Activated naive CD4-positive, alpha-beta T cell treated with anti-CD3 and anti-CD28 coated beads, Interleukin-2, amount 50 U/mL, for 72 hours (primary cell): ENCODE measurements at regions not wholly inside any gene's neighbourhood (a gene's known extent, or its start where the extent isn't known, plus 50 kb on each side); places are given as distances from the start of the nearest gene placed in this dataset.
"Not testable (repeated sequence)": the region's sequence is repeated elsewhere in the genome, so short reads cannot be mapped to it uniquely, and the experiment has no call there.

Source experiments
- ATAC-seq, 2 donors: fragments of 150-1000 bp; cut with Tn5 transposase; 2 replicates each; pipeline ENCODE4 v1.10.0; 2021; ENCODE audit warnings: mild to moderate bottlenecking in 2 of 2, moderate library complexity in 2 of 2
- DNase-seq, 2 donors: peaks; one replicate each; pipeline ENCODE4 v3.0.0; 2021 to 2022; ENCODE audit warnings: low spot score in 2 of 2
- H3K27ac Mint-ChIP-seq, 2 donors: one replicate each; pipeline ENCODE4 v1.8.0; 2022; ENCODE audit warnings: mild to moderate bottlenecking in 2 of 2, mixed read lengths in 2 of 2
- H3K36me3 Mint-ChIP-seq, 2 donors: one replicate each; pipeline ENCODE4 v1.8.0; 2022; ENCODE audit warnings: mixed read lengths in 2 of 2
- H3K9me3 Mint-ChIP-seq, 2 donors: one replicate each; pipeline ENCODE4 v1.8.0; 2022; ENCODE audit warnings: mixed read lengths in 2 of 2

DNA sequence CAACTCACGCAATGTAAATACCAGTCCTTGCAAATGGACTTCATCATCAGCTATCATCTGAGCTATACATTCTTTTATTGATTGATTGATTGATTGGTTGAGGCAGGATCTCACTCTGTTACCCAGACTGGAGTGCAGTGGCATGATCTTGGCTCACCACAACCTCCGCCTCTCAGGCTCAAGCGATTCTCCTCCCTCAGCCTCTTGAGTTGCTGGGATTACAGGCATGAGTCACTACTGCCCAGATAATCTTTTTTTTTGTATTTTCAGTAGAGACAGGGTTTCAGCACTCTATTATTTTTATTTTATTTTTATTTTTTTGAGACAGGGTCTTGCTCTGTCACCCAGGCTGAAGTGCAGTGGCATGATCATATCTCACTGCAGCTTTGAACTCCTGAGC lies 369.5 kb downstream of the MAT2B start:
- not testable (repeated sequence) for DNase-seq, H3K27ac Mint-ChIP-seq, H3K36me3 Mint-ChIP-seq, ATAC-seq
- H3K9me3 Mint-ChIP-seq: peaks cover 7 to 12% of the 10 kb centered on the region in 2 donors

- ATAC-seq (no peak), DNase-seq (no peak)
- Mint-ChIP-seq H3K36me3 (no peaks in the 10 kb centered on the region), H3K9me3 (peaks cover 7 to 12% of the 10 kb centered on the region in 2 donors), H3K27ac (no peak overlapping the region)
These were observed 372.4 kb downstream of the MAT2B start for GRCh38 chr5:163877865-163878264.

- peaks cover 7 to 12% of the 10 kb centered on the region in 2 donors for H3K9me3 Mint-ChIP-seq
- DNase-seq (no peak), ATAC-seq (no peak)
- no peak overlapping the region for H3K27ac Mint-ChIP-seq
- H3K36me3 Mint-ChIP-seq: no peaks in the 10 kb centered on the region
These were observed 373.1 kb downstream of the MAT2B start for GRCh38 chr5:163878490-163878889.

GRCh38 chr5:163880302-163880701 lies 374.9 kb downstream of the MAT2B start:
- no peaks in the 10 kb centered on the region for H3K36me3 Mint-ChIP-seq
- peaks cover 11 to 15% of the 10 kb centered on the region in 2 donors for H3K9me3 Mint-ChIP-seq
- ATAC-seq (no peak), DNase-seq (no peak)
- no peak overlapping the region for H3K27ac Mint-ChIP-seq

GRCh38 chr5:163885117-163885516 lies 379.7 kb downstream of the MAT2B start:
- Mint-ChIP-seq H3K9me3 (peaks cover 12 to 15% of the 10 kb centered on the region in 2 donors), H3K27ac (no peak overlapping the region), H3K36me3 (no peaks in the 10 kb centered on the region)
- DNase-seq: no peak
- ATAC-seq: no peak

DNA sequence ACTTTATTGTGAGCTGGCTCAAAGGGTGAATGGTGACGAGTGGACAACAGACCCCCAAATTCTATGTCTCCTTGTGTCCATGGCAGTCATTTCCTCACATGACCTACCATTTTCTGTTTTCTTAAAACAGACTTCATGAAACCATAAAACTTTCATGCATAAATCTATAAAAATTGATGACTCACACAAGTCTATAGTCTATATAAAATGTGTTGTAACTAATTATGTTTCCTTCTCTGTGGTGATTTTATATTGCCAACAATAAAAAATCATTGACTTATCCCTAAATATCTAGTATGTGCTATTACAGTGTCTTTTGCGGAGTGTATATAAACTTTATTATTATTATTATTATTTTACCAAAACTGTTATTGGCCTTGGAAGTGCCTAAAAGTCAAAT lies 382.4 kb downstream of the MAT2B start:
- H3K27ac Mint-ChIP-seq: no peak overlapping the region
- no peaks in the 10 kb centered on the region for H3K36me3 Mint-ChIP-seq
- no peak for ATAC-seq

DNA sequence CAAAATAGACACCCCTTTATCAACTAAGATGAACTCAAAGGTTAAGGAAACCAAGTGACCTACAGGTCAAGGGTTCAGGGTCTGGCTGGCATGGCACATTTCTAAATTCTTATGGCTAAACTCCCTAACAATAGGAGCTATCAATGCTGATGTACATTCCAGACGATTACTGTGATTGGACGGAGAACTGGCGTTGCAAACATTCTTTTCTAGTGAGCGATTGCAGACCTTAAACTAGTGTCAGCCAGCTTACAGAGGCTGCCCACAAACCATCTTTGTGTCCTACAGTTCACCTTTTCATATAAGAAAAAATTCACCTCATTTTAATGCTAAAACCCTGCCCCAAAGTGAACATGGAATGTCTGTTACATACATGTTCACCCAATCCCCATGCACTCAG lies 382.9 kb downstream of the MAT2B start:
- Mint-ChIP-seq H3K27ac (no peak overlapping the region), H3K9me3 (peaks cover 12 to 15% of the 10 kb centered on the region in 2 donors), H3K36me3 (no peaks in the 10 kb centered on the region)
- DNase-seq (no peak), ATAC-seq (no peak)

More for the DNA sequence above, 382.4 kb downstream of the MAT2B start:
- no peak for DNase-seq
- H3K9me3 Mint-ChIP-seq: peaks cover 12 to 15% of the 10 kb centered on the region in 2 donors

DNA sequence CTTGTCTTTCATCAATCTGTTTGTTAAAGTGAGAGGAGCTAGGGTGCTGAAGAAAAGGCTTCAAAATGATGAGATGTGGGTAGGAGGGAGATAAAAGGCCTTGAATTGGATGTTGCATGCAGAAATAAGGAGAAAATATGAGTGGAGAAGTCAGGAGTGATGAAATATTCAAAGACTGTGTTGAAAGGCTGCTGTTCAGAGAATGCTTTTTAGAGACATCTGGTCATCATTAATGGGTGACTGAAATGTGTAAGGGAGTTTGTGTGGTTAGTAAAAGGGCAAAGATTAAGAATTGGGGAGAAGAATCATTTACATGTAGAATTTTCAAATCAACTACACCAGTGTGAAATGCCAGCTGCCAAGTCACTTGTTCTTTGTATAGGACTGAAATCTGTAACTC lies 383.9 kb downstream of the MAT2B start:
- H3K27ac Mint-ChIP-seq: no peak overlapping the region
- ATAC-seq (no peak), DNase-seq (no peak)
- peaks cover 9 to 13% of the 10 kb centered on the region in 2 donors for H3K9me3 Mint-ChIP-seq
- H3K36me3 Mint-ChIP-seq: no peaks in the 10 kb centered on the region

- H3K36me3 Mint-ChIP-seq: no peaks in the 10 kb centered on the region
- H3K9me3 Mint-ChIP-seq: peaks cover 7 to 15% of the 10 kb centered on the region in 2 donors
- ATAC-seq (no peak), DNase-seq (no peak)
- no peak overlapping the region for H3K27ac Mint-ChIP-seq
These were observed 384.8 kb downstream of the MAT2B start for GRCh38 chr5:163890261-163890660.

DNA sequence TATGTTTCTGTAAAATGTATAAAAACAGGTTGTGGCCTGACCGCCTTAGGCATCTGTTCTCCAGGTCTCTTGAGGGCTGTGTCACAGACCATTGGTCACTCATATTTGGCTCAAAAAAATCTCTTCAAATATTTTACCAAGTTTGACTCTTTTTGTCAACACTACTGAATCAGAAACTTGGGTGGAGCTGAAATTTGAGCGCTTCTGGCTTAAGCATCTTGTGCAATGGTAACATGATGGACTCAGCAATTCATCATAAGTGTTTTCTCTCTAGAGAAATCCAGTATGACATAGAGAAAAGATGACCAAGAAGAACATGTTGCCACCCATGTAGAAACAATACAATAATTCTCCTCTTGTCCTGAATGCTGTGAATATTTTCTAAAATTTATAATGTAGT lies 387.9 kb downstream of the MAT2B start:
- Mint-ChIP-seq H3K27ac (no peak overlapping the region), H3K9me3 (peaks cover 0 to 15% of the 10 kb centered on the region in 2 donors), H3K36me3 (no peaks in the 10 kb centered on the region)
- ATAC-seq: no peak
- DNase-seq: no peak

GRCh38 chr5:163894645-163895044 lies 389.2 kb downstream of the MAT2B start:
- Mint-ChIP-seq H3K27ac (no peak overlapping the region), H3K36me3 (no peaks in the 10 kb centered on the region), H3K9me3 (peaks cover 0 to 9% of the 10 kb centered on the region in 2 donors)
- ATAC-seq (no peak), DNase-seq (no peak)

GRCh38 chr5:163898873-163899272 lies 393.5 kb downstream of the MAT2B start:
- Mint-ChIP-seq H3K9me3 (peaks cover 5 to 9% of the 10 kb centered on the region in 2 donors), H3K27ac (no peak overlapping the region), H3K36me3 (no peaks in the 10 kb centered on the region)
- ATAC-seq (no peak), DNase-seq (no peak)

DNA sequence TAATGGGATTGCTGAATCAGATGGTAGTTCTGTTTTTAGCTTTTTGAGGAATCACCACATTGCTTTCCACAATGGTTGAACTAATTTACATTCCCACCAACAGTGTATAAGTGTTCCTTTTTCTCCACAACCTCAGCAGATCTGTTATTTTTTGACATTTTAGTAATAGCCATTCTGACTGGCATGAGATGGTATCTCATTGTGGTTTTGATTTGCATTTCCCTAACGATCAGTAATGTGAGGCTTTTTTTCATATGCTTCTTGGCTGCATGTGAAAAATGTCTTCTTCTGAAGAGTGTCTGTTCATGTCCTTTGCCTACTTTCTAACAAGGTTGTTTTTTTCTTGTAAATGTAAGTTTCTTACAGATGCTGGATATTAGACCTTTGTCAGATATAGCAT lies 402.4 kb downstream of the MAT2B start:
- not testable (repeated sequence) for H3K27ac Mint-ChIP-seq, ATAC-seq, DNase-seq, H3K36me3 Mint-ChIP-seq, H3K9me3 Mint-ChIP-seq

DNA sequence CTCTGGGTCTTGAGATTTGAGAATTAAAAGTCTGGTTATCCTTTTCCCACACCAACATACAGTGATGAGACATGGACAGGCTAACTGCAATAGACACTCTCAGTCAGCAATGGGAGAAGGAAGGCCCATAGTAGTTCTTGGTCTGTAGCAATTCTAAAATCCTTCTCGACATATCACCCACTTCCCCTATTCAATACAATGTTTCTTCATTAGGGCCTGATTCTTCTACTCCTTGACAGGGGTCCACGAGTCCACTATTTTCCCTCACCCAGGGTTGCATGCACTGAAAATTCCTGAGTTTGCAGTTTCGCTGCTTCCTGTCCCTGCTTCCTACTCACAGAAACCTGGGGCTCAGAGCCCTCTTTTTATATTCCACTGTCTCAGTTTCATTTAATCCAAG lies 402.8 kb downstream of the MAT2B start:
- DNase-seq (no peak), ATAC-seq (no peak)
- Mint-ChIP-seq H3K9me3 (peaks cover 5 to 9% of the 10 kb centered on the region in 2 donors), H3K27ac (no peak overlapping the region), H3K36me3 (no peaks in the 10 kb centered on the region)

DNA sequence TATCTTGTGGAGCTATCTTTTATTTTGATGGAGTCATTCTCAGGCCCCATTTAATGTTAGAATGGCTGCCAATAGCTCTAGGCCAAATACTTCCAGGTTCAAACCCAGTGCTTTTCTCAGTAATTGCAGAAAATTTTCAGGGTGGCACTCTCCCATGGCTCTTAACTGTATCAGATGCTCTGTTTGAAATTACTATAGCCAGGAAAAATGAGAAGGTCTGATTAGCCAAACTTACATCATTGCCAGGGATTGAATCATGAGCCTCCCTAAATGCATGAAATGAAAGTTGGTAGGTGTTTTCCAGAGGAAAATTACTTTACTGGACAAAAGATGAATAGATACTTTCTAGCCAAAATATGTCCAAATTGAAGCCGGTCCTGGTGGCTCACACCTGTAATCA lies 404.8 kb downstream of the MAT2B start:
- Mint-ChIP-seq H3K27ac (no peak overlapping the region), H3K9me3 (peaks cover 5 to 9% of the 10 kb centered on the region in 2 donors), H3K36me3 (no peaks in the 10 kb centered on the region)
- DNase-seq: no peak
- no peak for ATAC-seq

DNA sequence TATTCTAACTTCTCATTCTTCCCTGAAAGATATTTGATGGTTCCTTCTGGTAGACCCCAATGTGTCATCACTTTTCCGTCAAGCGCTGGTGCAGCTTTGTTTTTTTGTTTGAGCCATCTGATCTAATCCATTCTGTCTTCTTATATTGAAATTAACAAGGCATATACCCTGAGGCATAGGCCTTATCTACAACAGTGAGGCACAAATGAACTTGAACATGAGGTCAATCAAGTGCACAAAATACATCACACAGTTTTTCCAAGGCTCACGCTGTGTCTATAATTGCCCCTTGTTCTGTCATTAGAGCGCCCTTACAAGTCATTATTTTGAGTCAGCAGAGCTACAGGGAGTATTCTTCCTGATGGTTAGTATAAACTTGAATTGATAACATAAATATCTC lies 406.6 kb downstream of the MAT2B start:
- ATAC-seq (no peak), DNase-seq (no peak)
- H3K27ac Mint-ChIP-seq: no peak overlapping the region
- no peaks in the 10 kb centered on the region for H3K36me3 Mint-ChIP-seq
- H3K9me3 Mint-ChIP-seq: peaks cover 0 to 5% of the 10 kb centered on the region in 2 donors

DNA sequence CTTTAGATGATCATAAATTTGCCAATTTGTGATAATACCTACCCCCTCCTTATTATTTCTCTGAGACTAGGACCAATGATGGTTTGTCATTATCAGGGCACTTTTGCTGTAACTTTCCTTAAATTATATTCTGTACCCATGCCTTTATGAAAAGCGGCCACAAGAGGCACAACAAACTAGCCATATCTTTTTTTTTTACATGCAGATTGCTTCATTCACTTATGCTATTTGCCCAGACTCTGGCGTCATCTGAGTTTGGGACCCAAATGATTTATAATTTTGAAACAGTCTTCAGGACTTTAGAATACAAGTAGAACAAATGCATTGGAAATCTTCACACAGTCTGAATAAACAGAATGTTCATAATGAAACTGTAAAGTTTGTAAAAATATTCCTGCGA lies 408.1 kb downstream of the MAT2B start:
- Mint-ChIP-seq H3K27ac (no peak overlapping the region), H3K36me3 (no peaks in the 10 kb centered on the region), H3K9me3 (peaks cover 9% of the 10 kb centered on the region in 2 donors)
- DNase-seq (no peak), ATAC-seq (no peak)

DNA sequence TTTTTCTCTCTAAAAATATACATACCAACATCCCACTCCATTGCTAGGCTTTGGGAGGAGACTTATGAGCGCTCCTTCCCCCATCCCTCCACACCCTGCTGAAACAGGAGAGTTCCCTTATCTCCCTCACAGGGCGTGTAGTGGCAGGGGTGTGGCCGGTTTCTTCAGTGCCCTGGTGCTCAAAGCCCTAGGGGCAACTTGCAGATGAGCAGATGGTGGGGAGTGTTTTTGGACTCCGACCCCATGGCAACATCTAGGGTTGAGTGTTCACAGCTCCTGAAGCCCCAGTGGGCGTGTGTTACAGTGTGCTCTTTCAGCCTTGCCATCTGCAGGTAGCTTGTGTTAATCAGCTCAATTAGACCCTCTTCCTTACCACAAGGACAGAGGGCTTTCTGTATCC lies 409.5 kb downstream of the MAT2B start:
- ATAC-seq (no peak), DNase-seq (no peak)
- Mint-ChIP-seq H3K36me3 (no peaks in the 10 kb centered on the region), H3K27ac (no peak overlapping the region), H3K9me3 (peaks cover 9 to 11% of the 10 kb centered on the region in 2 donors)

GRCh38 chr5:163915481-163915961 lies 410.1 kb downstream of the MAT2B start:
- Mint-ChIP-seq H3K27ac (no peak overlapping the region), H3K36me3 (no peaks in the 10 kb centered on the region), H3K9me3 (peaks cover 9 to 11% of the 10 kb centered on the region in 2 donors)
- ATAC-seq: no peak
- DNase-seq: no peak
